IMR-90 (cell line): ENCODE measurements at regions not wholly inside any gene's neighbourhood (a gene's known extent, or its start where the extent isn't known, plus 50 kb on each side); places are given as distances from the start of the nearest gene placed in this dataset.

Experiments used
- ATAC-seq: fragments of 200-7000 bp; cut with Tn5 transposase; 2 replicates; pipeline ENCODE4 v1.9.1; 2020; ENCODE audit warnings: low read depth, mild to moderate bottlenecking, moderate library complexity
- BruUV-seq: library from RNA; stranded (reverse); fragments of 400-500 nt; replicated peaks from 2 replicates; lab custom pipeline; 2021; lab: Mats Ljungman, UMichigan
- CTCF ChIA-PET: fragments of 300-600 bp; formaldehyde crosslinking; extraction: SDS; loops from one replicate; lab custom pipeline; 2021; ENCODE audit warnings: antibody characterized with exemption; lab: Yijun Ruan, JAX
- POLR2A ChIA-PET: fragments of 300-600 bp; sonication (Branson Sonifier 250); formaldehyde crosslinking; loops from one replicate; lab custom pipeline; 2022; ENCODE audit warnings: antibody characterized with exemption; ENCODE audit not compliant: unreplicated experiment; lab: Charles Lee
- DNase-seq: peaks from one replicate; pipeline ENCODE4 v3.0.0; 2013
- H2AFZ ChIP-seq: replicated peaks from 2 replicates; pipeline ENCODE3; 2013; ENCODE audit warnings: low read length, mild to moderate bottlenecking; ENCODE audit not compliant: poor library complexity
- H2AK5ac ChIP-seq: 2 replicates; pipeline ENCODE4 v1.6.1; 2013; ENCODE audit warnings: low read depth, low read length, inconsistent platforms
- H2AK9ac ChIP-seq: replicated peaks from 2 replicates; pipeline ENCODE3; 2013; ENCODE audit warnings: mild to moderate bottlenecking, low read depth, low read length, moderate library complexity; ENCODE audit not compliant: poor library complexity
- H2BK120ac ChIP-seq: 2 replicates; pipeline ENCODE4 v1.6.1; 2013; ENCODE audit warnings: low read depth, low read length, inconsistent platforms
- H2BK15ac ChIP-seq: 3 replicates; pipeline ENCODE4 v1.6.1; 2013; ENCODE audit warnings: low read depth, low read length, inconsistent platforms
- H2BK20ac ChIP-seq: 2 replicates; pipeline ENCODE4 v1.6.1; 2013; ENCODE audit warnings: low read depth, mild to moderate bottlenecking, inconsistent platforms, low read length, moderate library complexity
- H2BK5ac ChIP-seq: 2 replicates; pipeline ENCODE4 v1.6.1; 2013; ENCODE audit warnings: mild to moderate bottlenecking, low read depth, low read length, inconsistent platforms; ENCODE audit not compliant: poor library complexity, severe bottlenecking
- H3K14ac ChIP-seq: replicated peaks from 2 replicates; pipeline ENCODE4 v1.6.1; 2013; ENCODE audit warnings: low read depth, low read length, inconsistent platforms
- H3K18ac ChIP-seq: 2 replicates; pipeline ENCODE4 v1.6.1; 2013; ENCODE audit warnings: low read depth, low read length, control low read depth
- H3K23ac ChIP-seq: 2 replicates; pipeline ENCODE4 v1.6.1; 2013; ENCODE audit warnings: low read depth, low read length, inconsistent platforms
- H3K27ac ChIP-seq: 2 replicates; pipeline ENCODE4 v1.5.1; 2013; ENCODE audit warnings: mild to moderate bottlenecking, control low read depth, low read length; ENCODE audit not compliant: insufficient read depth
- H3K27me3 ChIP-seq: 2 replicates; pipeline ENCODE4 v1.6.1; 2013; ENCODE audit warnings: low read length; ENCODE audit not compliant: control insufficient read depth, insufficient read depth
- H3K36me3 ChIP-seq: 2 replicates; pipeline ENCODE4 v1.6.1; 2013; ENCODE audit warnings: low read length, mixed read lengths; ENCODE audit not compliant: control insufficient read depth, insufficient read depth
- H3K4ac ChIP-seq: 2 replicates; pipeline ENCODE4 v1.6.1; 2013; ENCODE audit warnings: low read depth, low read length, inconsistent platforms
- H3K4me1 ChIP-seq: 2 replicates; pipeline ENCODE4 v1.6.1; 2013; ENCODE audit warnings: low read length, mixed read lengths; ENCODE audit not compliant: control insufficient read depth, insufficient read depth
- H3K4me2 ChIP-seq: 2 replicates; pipeline ENCODE4 v1.6.1; 2013; ENCODE audit warnings: low read depth, mild to moderate bottlenecking, control low read depth, low read length, moderate library complexity
- H3K4me3 ChIP-seq: 2 replicates; pipeline ENCODE4 v1.5.1; 2013; ENCODE audit warnings: low read depth, mild to moderate bottlenecking, control low read depth, low read length, moderate library complexity; ENCODE audit not compliant: insufficient read depth
- H3K56ac ChIP-seq: 2 replicates; pipeline ENCODE4 v1.6.1; 2013; ENCODE audit warnings: low read length, inconsistent platforms; ENCODE audit not compliant: insufficient read depth; ENCODE audit errors: extremely low read depth
- H3K79me1 ChIP-seq, 2 experiments: 2 replicates each; pipeline ENCODE4 v1.6.1; 2013; ENCODE audit warnings: low read length in 2 of 2, inconsistent platforms in 1 of 2, low read depth in 1 of 2
- H3K9ac ChIP-seq: 2 replicates; pipeline ENCODE4 v1.6.1; 2013; ENCODE audit warnings: low read depth, low read length, control low read depth
- H3K9me1 ChIP-seq: 2 replicates; pipeline ENCODE4 v1.6.1; 2013; ENCODE audit warnings: low read length, inconsistent platforms; ENCODE audit not compliant: insufficient read depth
- H3K9me3 ChIP-seq: 2 replicates; pipeline ENCODE4 v1.6.1; 2013; ENCODE audit warnings: low read length; ENCODE audit not compliant: control insufficient read depth, insufficient read depth
- H4K20me1 ChIP-seq: 2 replicates; pipeline ENCODE4 v1.6.1; 2013; ENCODE audit warnings: low read length, inconsistent platforms; ENCODE audit not compliant: insufficient read depth
- H4K5ac ChIP-seq: 2 replicates; pipeline ENCODE4 v1.6.1; 2013; ENCODE audit warnings: mild to moderate bottlenecking, low read depth, low read length, control low read depth
- H4K8ac ChIP-seq, 2 experiments: 2 replicates each; pipeline ENCODE4 v1.6.1; 2013; ENCODE audit warnings: low read depth in 2 of 2, low read length in 2 of 2, control low read depth in 1 of 2, inconsistent platforms in 1 of 2
- H4K91ac ChIP-seq: 2 replicates; pipeline ENCODE4 v1.6.1; 2013; ENCODE audit warnings: low read depth, low read length, inconsistent platforms; ENCODE audit not compliant: insufficient read depth
- BHLHE40 ChIP-seq: fragments of 150-350 bp; IDR thresholded peaks from 2 replicates; pipeline ENCODE4 v1.6.1; 2016; ENCODE audit warnings: mild to moderate bottlenecking, low read depth, low read length
- CEBPB ChIP-seq: IDR thresholded peaks from 2 replicates; pipeline ENCODE4 v1.6.1; 2012; ENCODE audit warnings: low read depth, low read length, improper control_type of control experiment
- CHD1 ChIP-seq: IDR thresholded peaks from 2 replicates; pipeline ENCODE4 v1.6.1; 2012; ENCODE audit warnings: low read depth, low read length, improper control_type of control experiment
- FOS ChIP-seq: fragments of 150-350 bp; IDR thresholded peaks from 2 replicates; pipeline ENCODE4 v1.6.1; 2016; ENCODE audit warnings: low read depth, low read length
- MAZ ChIP-seq: IDR thresholded peaks from 2 replicates; pipeline ENCODE4 v1.6.1; 2012; ENCODE audit warnings: low read depth, mild to moderate bottlenecking, low read length, improper control_type of control experiment, moderate library complexity, borderline replicate concordance
- MXI1 ChIP-seq: IDR thresholded peaks from 2 replicates; pipeline ENCODE4 v1.6.1; 2012; ENCODE audit warnings: low read depth, mild to moderate bottlenecking, low read length, moderate library complexity, borderline replicate concordance
- NFE2L2 ChIP-seq: fragments of 150-350 bp; IDR thresholded peaks from 2 replicates; pipeline ENCODE4 v1.6.1; 2016; ENCODE audit warnings: low read depth, mild to moderate bottlenecking, low read length
- POLR2A ChIP-seq: IDR thresholded peaks from 2 replicates; pipeline ENCODE4 v1.6.1; 2012; ENCODE audit warnings: mild to moderate bottlenecking, low read depth, low read length
- RCOR1 ChIP-seq: IDR thresholded peaks from 2 replicates; pipeline ENCODE4 v1.6.1; 2012; ENCODE audit warnings: mild to moderate bottlenecking, low read length, improper control_type of control experiment; ENCODE audit not compliant: insufficient replicate concordance
- RFX5 ChIP-seq: IDR thresholded peaks from 2 replicates; pipeline ENCODE4 v1.8.0; 2012; ENCODE audit warnings: low read depth, mild to moderate bottlenecking, low read length, moderate library complexity
- WGBS, 2 experiments: methylation state at CpG; one replicate each; pipeline versions ENCODE4 v1.1.5 to v1.1.7; 2013; ENCODE audit warnings: missing lambda C conversion rate in 2 of 2; ENCODE audit not compliant: insufficient read length in 1 of 2; ENCODE audit errors: extremely low coverage in 2 of 2; 5-methylcytosine and 5-hydroxymethylcytosine counted together
- dilution Hi-C: fragments of 300-500 bp; cut with HindIII; formaldehyde crosslinking; loops from one replicate; pipeline ENCODE4 v1.14.3; 2018; ENCODE audit warnings: low sequenced_read_pairs; ENCODE audit not compliant: unreplicated experiment
- in situ Hi-C: fragments of 300-500 bp; cut with MboI; formaldehyde crosslinking; loops from 3 replicates; pipeline ENCODE4 v1.14.3; 2019; ENCODE audit warnings: low sequenced_read_pairs, inconsistent platforms, mixed read lengths
- intact Hi-C: fragments of 100-400 bp; cut with micrococcal nuclease; formaldehyde crosslinking; loops from 2 replicates; pipeline ENCODE4 v1.10.0; 2022
- TF ChIP-seq, protein P1 (sequence below): conservative IDR thresholded peaks from 2 replicates; pipeline ENCODE4 v1.5.1; 2012; ENCODE audit warnings: mild to moderate bottlenecking, low read depth, low read length, improper control_type of control experiment

GRCh38 chr6:22436134-22436533, 133.2 kb upstream of the HDGFL1 start:
- Histone ChIP-seq H2AK5ac (no peak overlapping the region), H3K23ac (no peak overlapping the region), H3K79me1 (no peaks in the 10 kb centered on the region), H2BK120ac (no peak overlapping the region), H4K8ac (no peak overlapping the region), H2AK9ac (no peak overlapping the region), H2BK5ac (no peak overlapping the region), H3K18ac (no peak overlapping the region), H4K91ac (no peak overlapping the region), H2BK15ac (no peak overlapping the region), H3K4me2 (no peak overlapping the region), H3K36me3 (no peaks in the 10 kb centered on the region), H3K9ac (no peak overlapping the region), H3K9me1 (no peaks in the 10 kb centered on the region), H3K27me3 (no peaks in the 10 kb centered on the region), H3K4me3 (no peak overlapping the region), H4K5ac (no peak overlapping the region), H3K9me3 (no peaks in the 10 kb centered on the region), H2AFZ (no peak overlapping the region), H4K20me1 (no peaks in the 10 kb centered on the region), H3K27ac (no peak overlapping the region), H3K4me1 (no peaks in the 10 kb centered on the region), H3K4ac (no peak overlapping the region), H3K14ac (no peak overlapping the region), H2BK20ac (no peak overlapping the region), H3K56ac (no peak overlapping the region)
- in situ Hi-C loops, result no loop called here
- no peak for DNase-seq
- no peak for ATAC-seq
- dilution Hi-C loops, result no loop called here
- TF ChIP-seq POLR2A (no peak), RFX5 (no peak), MAZ (no peak), RCOR1 (no peak), CHD1 (no peak), NFE2L2 (no peak), BHLHE40 (no peak), MXI1 (no peak), CEBPB (no peak), FOS (no peak)
- TF ChIP-seq, protein P1, sequence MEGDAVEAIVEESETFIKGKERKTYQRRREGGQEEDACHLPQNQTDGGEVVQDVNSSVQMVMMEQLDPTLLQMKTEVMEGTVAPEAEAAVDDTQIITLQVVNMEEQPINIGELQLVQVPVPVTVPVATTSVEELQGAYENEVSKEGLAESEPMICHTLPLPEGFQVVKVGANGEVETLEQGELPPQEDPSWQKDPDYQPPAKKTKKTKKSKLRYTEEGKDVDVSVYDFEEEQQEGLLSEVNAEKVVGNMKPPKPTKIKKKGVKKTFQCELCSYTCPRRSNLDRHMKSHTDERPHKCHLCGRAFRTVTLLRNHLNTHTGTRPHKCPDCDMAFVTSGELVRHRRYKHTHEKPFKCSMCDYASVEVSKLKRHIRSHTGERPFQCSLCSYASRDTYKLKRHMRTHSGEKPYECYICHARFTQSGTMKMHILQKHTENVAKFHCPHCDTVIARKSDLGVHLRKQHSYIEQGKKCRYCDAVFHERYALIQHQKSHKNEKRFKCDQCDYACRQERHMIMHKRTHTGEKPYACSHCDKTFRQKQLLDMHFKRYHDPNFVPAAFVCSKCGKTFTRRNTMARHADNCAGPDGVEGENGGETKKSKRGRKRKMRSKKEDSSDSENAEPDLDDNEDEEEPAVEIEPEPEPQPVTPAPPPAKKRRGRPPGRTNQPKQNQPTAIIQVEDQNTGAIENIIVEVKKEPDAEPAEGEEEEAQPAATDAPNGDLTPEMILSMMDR, result no peak
- ChIA-PET POLR2A (no interaction called here), CTCF (no interaction called here)
- intact Hi-C loops, result no loop called here
- no TSS peak for BruUV-seq
- 100% methylated on average over 1 of the region's 2 CpGs; no CpG with 5 or more reads in 1 of the 2 experiments for WGBS, 2 experiments
